ENCODE measurements at regions not wholly inside any gene's neighbourhood (a gene's known extent, or its start where the extent isn't known, plus 50 kb on each side); places are given as distances from the start of the nearest gene placed in this dataset.

GRCh38 chr9:85178474-85178873 lies 508.9 kb downstream of the NTRK2 start:
- DNase-seq = no peak
- Histone ChIP-seq H3K36me3 (no peaks in the 10 kb centered on the region), H3K4me3 (no peak overlapping the region), H3K4me1 (peaks cover 0 to 2% (median under 1%) of the 10 kb centered on the region in 4 donors), H3K27ac (no peak overlapping the region), H3K27me3 (no peaks in the 10 kb centered on the region), H3K9me3 (no peaks in the 10 kb centered on the region)
- no peak for TF ChIP-seq CTCF (IDR thresholded peaks at IDR 0.05)
- intact Hi-C loops (cut with DNase I; ENCODE audit: low total_unique reads) = no loop called here

- no peak for DNase-seq
- Histone ChIP-seq H3K9me3 (no peaks in the 10 kb centered on the region), H3K4me1 (no peaks in the 10 kb centered on the region), H3K27me3 (no peaks in the 10 kb centered on the region), H3K27ac (no peak overlapping the region), H3K4me3 (no peak overlapping the region), H3K36me3 (no peaks in the 10 kb centered on the region)
- no peak for TF ChIP-seq CTCF (IDR thresholded peaks at IDR 0.05)
- intact Hi-C loops (cut with DNase I; ENCODE audit: low total_unique reads) = no loop called here
These were observed 504.4 kb downstream of the NTRK2 start for GRCh38 chr9:85173967-85174366.

GRCh38 chr9:85172001-85172978 lies 502.8 kb downstream of the NTRK2 start:
- Histone ChIP-seq H3K9me3 (no peaks in the 10 kb centered on the region), H3K27ac (no peak overlapping the region), H3K4me1 (no peaks in the 10 kb centered on the region), H3K27me3 (no peaks in the 10 kb centered on the region), H3K36me3 (no peaks in the 10 kb centered on the region), H3K4me3 (no peak overlapping the region)
- TF ChIP-seq CTCF (IDR thresholded peaks at IDR 0.05) = no peak
- peak in 1 of 2 donors; percentile 23 for DNase-seq
- intact Hi-C loops (cut with DNase I; ENCODE audit: low total_unique reads) = no loop called here

- no peaks in the 10 kb centered on the region for H3K4me1 ChIP-seq
- no peaks in the 10 kb centered on the region for H3K9me3 ChIP-seq
- H3K36me3 ChIP-seq = no peaks in the 10 kb centered on the region
- no peak for DNase-seq
- no peak overlapping the region for H3K4me3 ChIP-seq
- H3K27ac ChIP-seq = no peak overlapping the region
- intact Hi-C loops (cut with DNase I; ENCODE audit: low total_unique reads) = no loop called here
- TF ChIP-seq CTCF (IDR thresholded peaks at IDR 0.05) = no peak
- H3K27me3 ChIP-seq = no peaks in the 10 kb centered on the region
These were observed 501.6 kb downstream of the NTRK2 start for GRCh38 chr9:85171163-85171562.

GRCh38 chr9:85168412-85168811 lies 498.9 kb downstream of the NTRK2 start:
- H3K4me1 ChIP-seq = no peaks in the 10 kb centered on the region
- no peak overlapping the region for H3K27ac ChIP-seq
- no peaks in the 10 kb centered on the region for H3K27me3 ChIP-seq
- intact Hi-C loops (cut with DNase I; ENCODE audit: low total_unique reads) = no loop called here
- TF ChIP-seq CTCF (IDR thresholded peaks at IDR 0.05) = no peak
- no peaks in the 10 kb centered on the region for H3K9me3 ChIP-seq
- no peaks in the 10 kb centered on the region for H3K36me3 ChIP-seq
- no peak for DNase-seq
- no peak overlapping the region for H3K4me3 ChIP-seq
